ENCODE measurements at regions not wholly inside any gene's neighbourhood (a gene's known extent, or its start where the extent isn't known, plus 50 kb on each side); places are given as distances from the start of the nearest gene placed in this dataset.

DNA sequence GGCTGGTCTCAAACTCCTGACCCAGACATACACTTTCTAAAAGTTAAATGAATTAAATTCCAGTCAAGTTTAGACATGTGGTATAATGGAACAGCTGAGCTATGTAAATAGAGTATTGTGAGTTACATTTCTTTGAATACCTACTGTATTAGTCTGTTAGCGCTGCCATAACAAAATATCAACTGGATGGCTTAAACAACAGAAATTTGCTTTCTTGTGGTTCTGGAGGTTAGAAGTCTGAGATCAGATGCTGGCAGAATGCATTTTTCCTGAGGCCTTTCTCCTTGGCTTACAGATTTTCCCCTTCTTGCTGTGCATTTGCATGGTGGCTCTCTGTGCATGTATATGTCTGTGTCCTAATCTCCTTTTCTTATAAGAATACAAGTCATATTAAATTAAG, 101.5 kb upstream of the TGFBR2 start:
- DNase-seq: no peak

DNA sequence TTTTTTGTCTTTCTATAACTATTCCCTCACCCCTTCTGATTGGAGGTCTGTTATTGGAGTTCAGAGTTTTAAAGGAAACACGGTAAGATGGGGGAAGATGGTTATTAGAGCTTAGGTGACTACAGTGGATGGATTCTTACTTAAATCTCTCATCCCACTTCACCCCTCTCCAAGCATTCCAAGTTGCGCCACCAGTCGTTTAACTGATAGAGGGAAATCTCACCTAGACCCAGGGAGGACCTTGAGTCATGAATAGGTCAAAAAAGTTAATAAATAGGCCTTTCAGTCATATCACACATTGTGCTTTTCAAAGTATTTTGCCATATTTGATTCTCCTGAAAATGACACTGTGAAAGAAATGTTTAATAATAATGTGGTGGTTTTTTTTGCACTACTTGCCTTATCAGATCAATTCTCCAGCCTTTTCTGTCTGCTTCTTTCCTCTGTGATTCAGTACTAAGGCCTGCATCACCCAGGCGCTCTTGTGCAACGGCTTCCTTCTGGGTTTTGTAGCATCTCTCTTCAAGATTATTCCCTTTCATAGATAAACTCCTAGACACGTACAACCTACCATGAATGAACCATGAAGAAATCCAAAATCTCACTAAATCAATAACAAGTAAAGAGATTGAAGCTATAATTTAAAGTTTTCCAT, 100.4 kb upstream of the TGFBR2 start:
- peak in 1 of 2 experiments; percentile 10 for DNase-seq

DNA sequence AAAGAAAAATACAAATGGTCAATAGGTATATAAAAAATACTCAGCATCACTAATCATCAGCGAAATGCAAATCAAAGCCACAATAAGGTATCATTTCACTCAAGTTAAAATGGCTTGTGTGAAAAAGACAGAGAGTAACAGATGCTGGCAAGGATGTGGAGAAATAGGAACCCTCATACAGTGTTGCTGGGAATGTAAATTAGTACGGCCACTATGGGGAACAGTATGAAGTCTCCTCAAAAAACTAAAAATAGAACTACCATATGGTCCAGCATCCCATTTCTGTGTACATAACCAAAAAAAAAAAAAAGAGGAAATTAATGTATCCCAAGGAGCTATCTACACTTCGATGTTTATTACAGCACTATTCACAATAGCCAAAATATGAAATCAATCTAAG, 98.1 kb upstream of the TGFBR2 start:
- DNase-seq: no peak

- no peak for DNase-seq
These were observed 95.8 kb upstream of the TGFBR2 start for GRCh38 chr3:30510596-30510995.

- peak; percentile 27 to 48 for DNase-seq
These were observed 94.7 kb upstream of the TGFBR2 start for GRCh38 chr3:30511524-30512251.

GRCh38 chr3:30512576-30512975, 93.8 kb upstream of the TGFBR2 start:
- no peak for DNase-seq

DNA sequence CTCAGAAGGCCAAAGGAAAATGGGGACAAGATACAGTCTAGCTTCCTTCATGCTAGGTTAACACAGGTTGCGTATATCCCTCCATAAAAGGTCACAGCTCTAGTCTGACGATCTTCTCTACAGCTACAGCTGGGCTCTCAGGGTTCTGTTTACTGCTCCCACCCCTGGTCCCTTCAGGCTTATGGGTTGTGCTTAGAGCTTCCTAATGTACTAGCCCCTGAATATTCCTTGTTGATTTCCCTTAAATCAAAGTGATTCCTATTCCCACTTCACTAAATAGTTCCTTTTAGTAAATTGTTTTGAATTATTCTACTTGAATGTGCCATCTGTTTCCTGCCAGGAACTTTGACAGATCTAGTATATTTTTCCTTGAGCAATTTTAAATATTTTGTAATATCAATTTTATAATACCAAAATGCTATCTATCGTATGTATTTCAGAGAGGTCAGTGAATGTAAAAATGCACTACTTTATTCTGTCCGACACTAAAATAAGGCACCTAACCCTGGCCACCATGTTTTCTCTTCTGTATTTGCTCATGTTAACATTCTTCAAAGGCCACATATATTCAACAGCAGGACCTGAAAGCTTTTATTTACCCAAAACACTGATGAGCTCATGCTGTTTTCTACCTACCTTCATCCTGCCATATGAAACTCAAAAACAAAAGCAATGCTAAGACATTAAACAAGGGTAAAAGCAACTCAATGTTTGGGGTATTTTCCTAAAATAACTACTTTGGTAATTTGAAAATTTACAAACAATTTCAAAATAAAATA, 92.8 kb upstream of the TGFBR2 start:
- no peak for DNase-seq

DNA sequence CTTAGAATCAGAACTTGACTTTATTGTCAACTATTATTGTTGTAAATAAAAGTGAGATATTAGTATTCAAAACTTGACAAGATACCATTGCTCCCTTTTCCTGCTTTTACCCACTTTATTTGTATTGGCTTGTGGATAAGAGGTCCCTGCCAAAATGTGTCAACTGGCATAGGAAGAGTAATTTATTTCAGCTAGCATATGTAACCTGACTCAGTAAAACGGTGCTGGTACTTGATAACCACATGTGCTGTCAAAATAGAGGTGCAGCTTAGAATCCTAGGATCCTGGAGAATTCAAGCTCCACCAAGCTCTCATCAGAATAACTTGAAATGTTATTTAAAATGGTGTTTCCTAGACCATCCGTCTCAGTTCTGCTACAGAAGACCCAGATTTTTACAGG, 90.2 kb upstream of the TGFBR2 start:
- no peak for DNase-seq

GRCh38 chr3:30518181-30518864, 88.1 kb upstream of the TGFBR2 start:
- peak; percentile 19 to 20 for DNase-seq

- no peak for DNase-seq
These were observed 87.5 kb upstream of the TGFBR2 start for GRCh38 chr3:30518872-30519271.

DNA sequence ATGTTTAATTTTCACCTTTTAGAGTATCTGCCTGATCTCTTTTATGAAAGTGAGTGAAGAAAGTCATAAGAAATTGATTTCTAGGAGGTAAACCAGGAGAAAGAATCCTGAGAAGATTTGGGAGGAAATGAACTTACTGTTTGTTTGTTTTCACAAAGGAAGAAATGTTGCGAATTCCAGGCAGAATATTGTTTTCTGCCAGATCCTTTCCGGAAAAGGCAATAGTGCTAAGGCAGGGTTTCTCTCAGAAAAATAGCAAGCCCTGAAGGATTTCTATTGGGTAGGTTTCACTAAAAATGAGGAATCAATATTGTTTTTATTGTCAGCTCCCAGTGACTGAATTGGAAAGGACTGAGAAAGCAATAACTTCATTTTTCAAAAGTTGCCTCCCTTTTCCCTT, 85.7 kb upstream of the TGFBR2 start:
- DNase-seq: no peak

- no peak for DNase-seq
These were observed 85.2 kb upstream of the TGFBR2 start for GRCh38 chr3:30521156-30521715.

DNA sequence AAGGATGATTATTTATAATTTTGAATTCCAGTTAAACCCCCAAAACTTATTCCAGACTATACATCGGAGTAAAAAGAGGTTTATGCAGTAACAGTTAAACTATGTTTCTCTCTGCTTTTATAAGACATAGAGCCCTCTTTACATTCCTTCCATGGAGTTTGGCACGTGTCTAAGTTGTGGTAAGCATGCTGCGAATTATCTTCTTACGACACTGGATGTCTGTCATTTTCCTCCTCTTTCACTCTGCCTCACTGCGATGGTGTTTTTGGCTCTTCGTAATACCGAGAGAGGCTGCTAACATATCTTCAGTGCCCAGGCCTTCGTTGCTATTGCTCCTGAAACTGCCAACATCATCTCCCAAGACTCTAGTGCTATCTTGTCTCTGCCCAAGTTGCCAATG, 83.9 kb upstream of the TGFBR2 start:
- no peak for DNase-seq

DNA sequence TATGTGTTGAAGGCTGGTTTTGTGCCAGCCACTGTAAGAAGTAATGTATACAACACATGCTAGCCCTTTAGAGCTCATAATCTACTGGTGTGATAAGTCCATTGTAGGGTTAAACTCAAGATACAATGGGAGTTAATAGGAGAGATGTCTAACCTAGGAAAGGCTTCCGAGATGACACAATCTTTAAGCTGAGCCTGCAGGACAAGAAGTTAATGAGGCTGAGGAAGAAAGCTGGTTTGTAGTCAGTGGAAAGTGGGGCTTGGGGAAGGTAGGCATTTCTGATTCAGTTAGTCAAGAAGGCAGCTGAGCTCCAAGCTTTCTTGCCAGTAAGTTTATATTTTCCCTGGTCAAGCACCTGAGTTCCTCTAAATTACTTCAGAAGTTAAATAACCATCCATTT, 83.0 kb upstream of the TGFBR2 start:
- DNase-seq: no peak

DNA sequence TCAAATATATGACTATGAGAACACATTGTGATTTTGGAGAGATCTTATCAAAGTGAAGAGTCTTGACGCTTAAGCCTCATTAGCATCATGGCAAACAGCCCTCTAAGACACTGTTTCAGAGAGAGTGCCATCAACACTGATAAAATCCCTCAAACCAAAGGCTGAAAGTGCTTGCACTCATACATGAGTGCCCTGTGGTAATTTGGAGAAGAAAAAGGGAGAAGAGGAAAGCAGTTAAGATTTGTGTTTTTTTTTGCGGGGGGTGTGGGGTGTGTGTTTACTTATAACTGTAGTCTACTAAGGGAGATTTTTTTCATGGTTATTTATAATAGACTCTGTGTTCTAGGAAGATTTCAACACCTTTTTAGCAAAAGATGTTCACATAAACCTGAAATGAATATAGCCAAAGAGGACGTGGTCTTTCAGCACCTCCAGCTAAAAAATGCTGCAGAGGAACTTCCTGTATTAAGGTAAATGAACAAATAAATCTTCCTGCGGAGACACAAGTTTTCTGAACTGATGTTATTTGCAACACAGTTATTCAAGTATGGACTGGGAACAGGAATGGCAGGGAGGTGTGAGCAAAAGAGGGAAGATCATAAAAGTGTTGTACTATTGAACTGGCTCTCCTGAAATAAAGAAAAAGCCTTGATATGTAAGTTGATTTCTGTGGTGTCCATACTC, 81.9 kb upstream of the TGFBR2 start:
- DNase-seq: no peak

DNA sequence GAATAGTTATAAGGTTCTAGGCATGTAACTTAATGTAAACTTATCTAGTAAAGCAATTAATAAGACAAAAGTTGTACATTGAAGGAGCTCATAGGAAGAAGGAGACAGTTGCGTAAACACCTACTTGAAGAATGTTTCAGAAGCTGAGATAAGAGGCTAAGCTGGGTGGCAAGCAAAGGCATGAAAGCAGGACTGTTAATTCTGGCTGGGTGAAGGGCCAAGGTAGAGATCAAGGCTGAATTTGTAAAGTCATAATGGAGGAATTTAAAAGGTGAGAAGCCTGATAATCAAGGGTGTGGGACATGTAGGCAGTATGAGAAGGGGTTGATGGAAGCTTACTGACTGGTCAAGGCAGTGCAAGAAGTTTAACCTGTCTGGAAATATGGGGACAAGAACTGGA, 80.4 kb upstream of the TGFBR2 start:
- DNase-seq: no peak

DNA sequence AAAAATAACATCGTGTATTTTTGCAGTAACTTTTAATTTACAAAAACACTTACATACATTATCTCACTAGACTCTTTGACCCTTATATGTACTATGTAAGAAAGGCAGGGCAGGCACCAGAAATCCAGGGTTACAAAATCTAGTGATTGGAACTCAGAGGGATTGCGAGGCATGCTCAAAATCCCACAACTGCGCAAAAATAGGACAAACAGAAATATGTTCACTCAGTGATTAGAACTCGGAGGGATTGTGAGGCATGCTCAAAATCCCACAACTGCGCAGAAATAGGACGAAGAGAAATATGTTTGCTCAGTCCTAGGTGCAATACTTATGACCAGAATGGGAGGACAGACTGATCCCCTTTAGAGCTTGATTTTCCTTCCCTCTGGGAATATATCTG, 79.2 kb upstream of the TGFBR2 start:
- no peak for DNase-seq

- no peak for DNase-seq
These were observed 78.7 kb upstream of the TGFBR2 start for GRCh38 chr3:30527720-30528119.

DNA sequence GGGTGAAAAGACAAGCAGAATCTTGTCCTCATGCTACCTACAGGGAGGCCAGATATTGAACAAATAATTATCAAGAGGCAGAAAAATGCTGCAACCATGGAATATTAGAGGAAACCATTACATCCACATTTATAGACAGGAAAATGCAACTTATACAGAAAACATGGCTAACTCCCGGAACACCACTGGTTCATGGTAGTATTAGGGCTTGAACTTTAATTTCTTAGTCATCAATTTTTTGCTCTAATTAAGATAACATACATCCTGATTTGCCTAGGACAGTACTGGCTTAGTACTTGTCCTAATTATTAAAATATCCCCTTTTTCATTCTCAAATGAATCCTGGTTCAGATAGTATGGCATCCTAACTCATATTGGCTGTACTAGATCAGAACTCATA, 76.3 kb upstream of the TGFBR2 start:
- DNase-seq: no peak

DNA sequence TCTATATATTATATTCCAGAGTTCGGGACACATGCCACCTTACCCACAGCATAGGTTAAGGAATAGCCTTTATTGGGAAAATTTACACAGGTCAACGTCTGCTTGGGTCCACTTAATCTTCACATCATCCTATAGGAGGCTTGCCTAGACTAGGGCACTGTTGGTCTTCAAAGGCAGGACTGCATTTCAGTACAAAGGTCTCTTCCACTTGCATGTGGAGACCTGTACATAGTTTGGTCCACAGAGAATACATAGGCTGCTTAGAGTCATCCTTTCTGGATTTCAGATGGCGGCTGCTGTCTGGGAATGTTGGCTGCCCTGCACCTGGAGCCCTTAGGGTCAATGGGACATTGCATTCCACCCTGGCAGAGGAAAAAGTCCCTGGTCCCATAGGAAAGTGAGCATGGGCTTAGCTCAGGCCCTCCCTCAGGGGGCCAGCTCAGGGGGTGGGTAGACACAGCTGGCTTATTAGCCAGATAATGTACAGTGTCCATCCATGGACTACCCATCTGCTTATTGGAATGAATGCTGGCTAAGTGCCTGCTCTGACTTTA, 75.3 kb upstream of the TGFBR2 start:
- no peak for DNase-seq

- no peak for DNase-seq
These were observed 70.9 kb upstream of the TGFBR2 start for GRCh38 chr3:30535525-30535924.

DNA sequence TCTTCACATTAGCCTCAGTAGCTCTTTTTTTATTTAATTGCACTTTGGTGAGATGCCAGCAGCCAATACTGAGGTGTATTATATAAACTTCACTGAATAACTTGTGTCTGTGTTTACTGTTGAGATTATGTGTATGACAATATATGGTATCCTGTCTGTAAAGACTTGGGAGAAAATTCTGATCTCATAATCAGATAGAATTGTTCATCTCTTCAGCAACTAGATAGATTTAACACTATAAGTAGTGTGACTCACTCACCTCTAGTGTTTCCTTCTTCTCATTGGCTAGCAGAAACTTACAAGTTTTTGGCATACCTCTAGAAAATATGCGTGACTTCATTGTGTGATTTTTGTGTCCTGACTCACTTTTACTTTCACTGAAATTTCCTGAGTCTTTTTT, 67.6 kb upstream of the TGFBR2 start:
- no peak for DNase-seq

Measured in AML-193 (cell line).